GM21619 (cell line): ENCODE measurements at regions not wholly inside any gene's neighbourhood (a gene's known extent, or its start where the extent isn't known, plus 50 kb on each side); places are given as distances from the start of the nearest gene placed in this dataset.
"Not testable (repeated sequence)": the region's sequence is repeated elsewhere in the genome, so short reads cannot be mapped to it uniquely, and the experiment has no call there.

Source experiments
- ATAC-seq: cut with Tn5 transposase; IDR thresholded peaks from one replicate; pipeline ENCODE4 v1.9.1; 2021; ENCODE audit not compliant: unreplicated experiment

DNA sequence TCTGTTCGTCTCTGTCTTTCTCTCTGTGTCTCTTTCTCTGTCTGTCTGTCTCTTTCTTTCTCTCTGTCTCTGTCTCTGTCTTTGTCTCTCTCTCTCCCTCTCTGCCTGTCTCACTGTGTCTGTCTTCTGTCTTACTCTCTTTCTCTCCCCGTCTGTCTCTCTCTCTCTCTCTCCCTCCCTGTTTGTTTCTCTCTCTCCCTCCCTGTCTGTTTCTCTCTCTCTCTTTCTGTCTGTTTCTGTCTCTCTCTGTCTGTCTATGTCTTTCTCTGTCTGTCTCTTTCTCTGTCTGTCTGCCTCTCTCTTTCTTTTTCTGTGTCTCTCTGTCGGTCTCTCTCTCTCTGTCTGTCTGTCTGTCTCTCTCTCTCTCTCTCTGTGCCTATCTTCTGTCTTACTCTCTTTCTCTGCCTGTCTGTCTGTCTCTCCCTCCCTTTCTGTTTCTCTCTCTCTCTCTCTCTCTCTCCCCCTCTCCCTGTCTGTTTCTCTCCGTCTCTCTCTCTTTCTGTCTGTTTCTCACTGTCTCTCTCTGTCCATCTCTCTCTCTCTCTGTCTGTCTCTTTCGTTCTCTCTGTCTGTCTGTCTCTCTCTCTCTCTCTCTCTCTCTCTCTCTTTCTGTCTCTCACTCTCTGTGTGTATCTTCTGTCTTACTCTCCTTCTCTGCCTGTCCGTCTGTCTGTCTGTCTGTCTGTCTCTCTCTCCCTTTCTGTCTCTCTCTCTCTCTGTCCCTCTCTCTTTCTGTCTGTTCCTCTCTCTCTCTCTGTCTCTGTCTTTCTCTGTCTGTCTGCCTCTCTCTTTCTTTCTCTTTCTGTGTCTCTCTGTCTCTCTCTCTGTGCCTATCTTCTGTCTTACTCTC, 2065.9 kb upstream of the TPTE start:
- not testable (repeated sequence) for ATAC-seq

DNA sequence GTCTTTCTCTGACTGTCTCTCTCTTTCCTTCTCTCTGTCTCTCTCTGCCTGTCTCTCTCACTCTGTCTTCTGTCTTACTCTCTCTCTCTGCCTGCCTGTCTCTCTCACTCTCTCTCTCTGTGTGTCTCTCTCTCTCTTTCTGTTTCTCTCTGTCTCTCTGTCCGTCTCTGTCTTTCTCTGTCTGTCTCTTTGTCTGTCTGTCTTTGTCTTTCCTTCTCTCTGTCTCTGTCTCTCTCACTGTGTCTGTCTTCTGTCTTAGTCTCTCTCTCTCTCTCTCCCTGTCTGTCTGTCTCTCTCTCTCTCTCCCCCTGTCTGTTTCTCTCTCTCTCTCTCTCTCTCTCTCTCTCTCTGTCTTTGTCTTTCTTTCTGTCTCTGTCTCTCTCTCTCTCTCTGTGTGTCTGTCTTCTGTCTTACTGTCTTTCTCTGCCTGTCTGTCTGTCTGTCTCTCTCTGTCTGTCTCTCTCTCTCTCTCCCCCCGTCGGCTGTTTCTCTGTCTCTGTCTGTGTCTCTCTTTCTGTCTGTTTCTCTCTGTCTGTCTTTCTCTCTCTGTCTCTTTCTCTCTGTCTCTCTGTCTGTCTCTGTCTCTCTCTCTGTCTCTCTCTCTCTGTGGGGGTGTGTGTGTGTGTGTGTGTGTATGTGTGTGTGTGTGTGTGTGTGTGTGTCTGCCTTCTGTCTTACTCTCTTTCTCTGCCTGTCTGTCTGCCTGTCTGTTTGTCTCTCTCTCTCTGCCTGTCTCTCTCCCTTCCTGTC, 2056.8 kb upstream of the TPTE start:
- ATAC-seq, result peak; percentile 66

DNA sequence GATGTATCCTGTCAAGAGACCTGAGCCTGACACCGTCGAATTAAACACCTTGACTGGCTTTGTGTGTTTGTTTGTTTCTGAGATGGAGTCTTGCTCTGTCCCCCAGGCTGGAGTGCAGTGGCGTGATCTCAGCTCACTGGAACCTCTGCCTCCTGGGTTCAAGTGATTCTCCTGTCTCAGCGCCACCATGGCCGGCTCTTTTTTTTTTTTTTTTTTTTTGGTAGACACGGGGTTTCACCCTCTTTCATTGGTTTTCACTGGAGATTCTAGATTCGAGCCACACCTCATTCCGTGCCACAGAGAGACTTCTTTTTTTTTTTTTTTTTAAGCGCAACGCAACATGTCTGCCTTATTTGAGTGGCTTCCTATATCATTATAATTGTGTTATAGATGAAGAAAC, 2054.7 kb upstream of the TPTE start:
- not testable (repeated sequence) for ATAC-seq
